Transverse colon (tissue), 4 donors: ENCODE measurements at regions not wholly inside any gene's neighbourhood (a gene's known extent, or its start where the extent isn't known, plus 50 kb on each side); places are given as distances from the start of the nearest gene placed in this dataset.

Source experiments
- DNase-seq: peaks from one replicate; pipeline ENCODE4 v3.0.0-alpha.2; 2019
- H3K27ac ChIP-seq, 4 donors: fragments of 200-600 bp; sonication (generic); 2 replicates each; pipeline ENCODE4 v1.5.1; 2016 to 2018; ENCODE audit warnings: inconsistent platforms in 4 of 4
- H3K27me3 ChIP-seq: fragments of 200-600 bp; sonication (generic); 2 replicates; pipeline ENCODE4 v1.5.1; 2017; ENCODE audit warnings: inconsistent platforms
- H3K36me3 ChIP-seq, 4 donors: fragments of 200-600 bp; sonication (generic); 2 replicates each; pipeline ENCODE4 v1.5.1; 2017 to 2019; ENCODE audit warnings: inconsistent platforms in 4 of 4
- H3K4me1 ChIP-seq, 4 donors: fragments of 200-600 bp; sonication (generic); 2 replicates each; pipeline ENCODE4 v1.5.1; 2017 to 2020; ENCODE audit warnings: inconsistent platforms in 4 of 4
- H3K4me3 ChIP-seq, 4 donors: fragments of 200-600 bp; sonication (generic); 1 replicate in 1 of 4; 2 replicates in 3 of 4; pipeline versions ENCODE4 v1.5.1 to v1.6.1; 2017 to 2019; ENCODE audit warnings: inconsistent platforms in 4 of 4
- H3K9me3 ChIP-seq, 2 donors: fragments of 200-600 bp; sonication (generic); 2 replicates each; pipeline ENCODE4 v1.5.1; 2017 to 2019; ENCODE audit warnings: inconsistent platforms in 2 of 2
- CTCF ChIP-seq, 5 experiments: fragments of 200-600 bp in 3 of 5; fragments of 450-650 bp in 2 of 5; sonication (generic) in 3 of 5; IDR thresholded peaks; 1 replicate in 2 of 5; 2 replicates in 3 of 5; pipeline ENCODE4 v1.5.1; 2016 to 2017; ENCODE audit warnings: antibody characterized with exemption in 5 of 5, inconsistent platforms in 3 of 5, mild to moderate bottlenecking in 2 of 5, moderate library complexity in 1 of 5
- EP300 ChIP-seq: sonication (generic); formaldehyde crosslinking; IDR thresholded peaks from one replicate; pipeline ENCODE4 v1.6.1; 2017; ENCODE audit warnings: antibody characterized with exemption, low read depth
- POLR2A ChIP-seq: fragments of 450-650 bp; IDR thresholded peaks from one replicate; pipeline ENCODE4 v1.6.1; 2016; ENCODE audit warnings: antibody characterized with exemption, mild to moderate bottlenecking, moderate library complexity
- POLR2AphosphoS5 ChIP-seq, 3 donors: sonication (generic); formaldehyde crosslinking; IDR thresholded peaks; one replicate each; pipeline ENCODE4 v1.6.1; 2016; ENCODE audit warnings: antibody characterized with exemption in 3 of 3
- WGBS, 2 donors: methylation state at CpG; one replicate each; pipeline ENCODE4 v1.1.5; 2018; ENCODE audit warnings: low coverage in 1 of 2; 5-methylcytosine and 5-hydroxymethylcytosine counted together
- in situ Hi-C, 4 donors: fragments of 200-750 bp; cut with MboI; loops; one replicate each; pipeline versions ENCODE4 v1.15.0 to v1.15.1; 2017; ENCODE audit warnings: low sequenced_read_pairs in 3 of 4, low pct_ligation_motif_present in 1 of 4, low pct_unique_long_range_greater_than_20kb in 1 of 4
- intact Hi-C: fragments of 100-400 bp; cut with DNase I; formaldehyde crosslinking; loops from one replicate; pipeline ENCODE4 v1.15.1; 2023; ENCODE audit warnings: low total_unique reads

GRCh38 chr18:64233851-64234250 is 85.0 kb upstream of the LINC00305 start:
- in situ Hi-C loops (no loop called here), intact Hi-C loops (no loop called here)
- no peak for TF ChIP-seq POLR2AphosphoS5 (IDR thresholded peaks at IDR 0.05)
- TF ChIP-seq POLR2A = no peak
- TF ChIP-seq EP300 = no peak
- no peak for TF ChIP-seq CTCF (IDR thresholded peaks at IDR 0.05)
- H3K36me3 ChIP-seq = no peaks in the 10 kb centered on the region
- H3K27me3 ChIP-seq = no peaks in the 10 kb centered on the region
- no peak overlapping the region for H3K27ac ChIP-seq
- peaks cover 0 to 8% (median 2%) of the 10 kb centered on the region in 4 donors for H3K4me1 ChIP-seq
- no peak overlapping the region for H3K4me3 ChIP-seq
- DNase-seq = no peak
- H3K9me3 ChIP-seq = no peaks in the 10 kb centered on the region
- 36 to 68% methylated on average over 1 of the region's 1 CpG for WGBS, 2 donors

- WGBS, 2 donors = 88 to 100% methylated on average over 2 of the region's 2 CpGs
These were observed 72.1 kb upstream of the LINC00305 start for GRCh38 chr18:64220941-64221340.

GRCh38 chr18:64219517-64219916 is 70.6 kb upstream of the LINC00305 start:
- no peak overlapping the region for H3K4me3 ChIP-seq
- H3K36me3 ChIP-seq = no peaks in the 10 kb centered on the region
- no peaks in the 10 kb centered on the region for H3K9me3 ChIP-seq
- no peaks in the 10 kb centered on the region for H3K4me1 ChIP-seq
- intact Hi-C loops = no loop called here
- no peak for DNase-seq
- WGBS, 2 donors = 70 to 75% methylated on average over 4 of the region's 4 CpGs
- no peak overlapping the region for H3K27ac ChIP-seq
- no peak for TF ChIP-seq CTCF (IDR thresholded peaks at IDR 0.05)
- no peak for TF ChIP-seq POLR2AphosphoS5 (IDR thresholded peaks at IDR 0.05)
- TF ChIP-seq POLR2A = no peak
- no peak for TF ChIP-seq EP300
- H3K27me3 ChIP-seq = no peaks in the 10 kb centered on the region
- in situ Hi-C loops = no loop called here

More at GRCh38 chr18:64220941-64221340, 72.1 kb upstream of the LINC00305 start:
- H3K27me3 ChIP-seq = no peaks in the 10 kb centered on the region
- H3K9me3 ChIP-seq = no peaks in the 10 kb centered on the region
- H3K27ac ChIP-seq = no peak overlapping the region
- H3K36me3 ChIP-seq = no peaks in the 10 kb centered on the region
- intact Hi-C loops = no loop called here
- H3K4me3 ChIP-seq = no peak overlapping the region
- TF ChIP-seq EP300 (no peak), POLR2A (no peak), POLR2AphosphoS5 (IDR thresholded peaks at IDR 0.05) (no peak), CTCF (IDR thresholded peaks at IDR 0.05) (no peak)
- in situ Hi-C loops = no loop called here
- no peaks in the 10 kb centered on the region for H3K4me1 ChIP-seq
- DNase-seq = no peak

- TF ChIP-seq POLR2A (no peak), CTCF (IDR thresholded peaks at IDR 0.05) (no peak), POLR2AphosphoS5 (IDR thresholded peaks at IDR 0.05) (no peak), EP300 (no peak)
- no peak overlapping the region for H3K27ac ChIP-seq
- H3K4me3 ChIP-seq = no peak overlapping the region
- in situ Hi-C loops = no loop called here
- H3K36me3 ChIP-seq = no peaks in the 10 kb centered on the region
- no peak for DNase-seq
- 77 to 78% methylated on average over 5 of the region's 5 CpGs for WGBS, 2 donors
- intact Hi-C loops = no loop called here
- H3K9me3 ChIP-seq = no peaks in the 10 kb centered on the region
- H3K27me3 ChIP-seq = no peaks in the 10 kb centered on the region
- no peaks in the 10 kb centered on the region for H3K4me1 ChIP-seq
These were observed 61.6 kb upstream of the LINC00305 start for GRCh38 chr18:64210401-64210949.
